K562 (cell line): ENCODE measurements at regions not wholly inside any gene's neighbourhood (a gene's known extent, or its start where the extent isn't known, plus 50 kb on each side); places are given as distances from the start of the nearest gene placed in this dataset.

Experiments
- ATAC-seq: fragments of 200-7000 bp; cut with Tn5 transposase; 3 replicates; pipeline ENCODE4 v1.9.1; 2020; ENCODE audit warnings: moderate library complexity
- BruUV-seq: library from RNA; stranded (reverse); fragments of 400-500 nt; replicated peaks from 2 replicates; lab custom pipeline; 2021; lab: Mats Ljungman, UMichigan
- CTCF ChIA-PET: fragments of 300-600 bp; formaldehyde crosslinking; extraction: SDS; loops from one replicate; lab custom pipeline; 2021; ENCODE audit warnings: low intra/inter-chr PET ratio; lab: Yijun Ruan, JAX
- POLR2A ChIA-PET: fragments of 300-600, 350-650 bp; sonication (Branson Sonifier 250); formaldehyde crosslinking; extraction: SDS; loops from one replicate; lab custom pipeline; 2021; ENCODE audit warnings: antibody characterized with exemption, inconsistent platforms; lab: Yijun Ruan, JAX
- DNase-seq, 4 experiments: peaks; one replicate each; pipeline versions ENCODE4 v3.0.0 to v3.0.0-alpha.2; 2011 to 2018; ENCODE audit warnings: low spot score in 3 of 4, mixed read lengths in 3 of 4; ENCODE audit errors: extremely low read depth in 1 of 4
- FAIRE-seq: peaks from 2 replicates; lab custom pipeline; 2011; peaks lifted over from hg19 to GRCh38; lab: Jason Lieb, UNC
- H2AFZ ChIP-seq: 2 replicates; pipeline ENCODE4 v1.6.0; 2011; ENCODE audit warnings: low read depth, low read length, control low read depth, inconsistent platforms
- H3K27ac ChIP-seq: fragments of 200-600 bp; 3 replicates; pipeline ENCODE4 v1.8.0; 2011; ENCODE audit warnings: low read depth, mild to moderate bottlenecking, control low read depth, inconsistent platforms, low read length, moderate library complexity, mixed read lengths; ENCODE audit errors: extremely low read depth
- H3K27me3 ChIP-seq, 2 experiments: fragments of 300-600 bp in 1 of 2; 2 replicates in 1 of 2; 3 replicates in 1 of 2; pipeline versions ENCODE4 v1.6.0 to v1.8.0; 2011; ENCODE audit warnings: inconsistent platforms in 2 of 2, low read length in 2 of 2, mild to moderate bottlenecking in 1 of 2, mixed read lengths in 1 of 2, moderate library complexity in 1 of 2; ENCODE audit not compliant: control insufficient read depth in 2 of 2, insufficient read depth in 2 of 2
- H3K36me3 ChIP-seq: fragments of 300-600 bp; 3 replicates; pipeline ENCODE4 v1.8.0; 2011; ENCODE audit warnings: mild to moderate bottlenecking, low read length, inconsistent platforms; ENCODE audit not compliant: control insufficient read depth, insufficient read depth
- H3K4me1 ChIP-seq, 2 experiments: fragments of 200-600 bp in 1 of 2; replicated peaks in 1 of 2; 2 replicates in 1 of 2; 3 replicates in 1 of 2; pipeline versions ENCODE4 v1.5.1 to v1.8.0; 2011; ENCODE audit warnings: inconsistent platforms in 2 of 2, low read length in 2 of 2, mild to moderate bottlenecking in 1 of 2, mixed read lengths in 1 of 2, moderate library complexity in 1 of 2; ENCODE audit not compliant: control insufficient read depth in 2 of 2, insufficient read depth in 2 of 2
- H3K4me2 ChIP-seq: 2 replicates; pipeline ENCODE4 v1.6.1; 2011; ENCODE audit warnings: low read length, control low read depth, inconsistent platforms, mixed read lengths; ENCODE audit not compliant: insufficient read depth
- H3K4me3 ChIP-seq: fragments of 200-600 bp; sonication (generic), shearing (Covaris generic); 2 replicates; pipeline ENCODE4 v1.5.1; 2016; ENCODE audit warnings: control low read depth, inconsistent platforms
- H3K79me2 ChIP-seq: fragments of 200-600 bp; 3 replicates; pipeline ENCODE4 v1.8.0; 2011; ENCODE audit warnings: low read length, inconsistent platforms; ENCODE audit not compliant: control insufficient read depth, insufficient read depth
- H3K9ac ChIP-seq, 2 experiments: 2 replicates each; pipeline versions ENCODE4 v1.6.0 to v1.6.1; 2011; ENCODE audit warnings: low read depth in 2 of 2, low read length in 2 of 2, control low read depth in 1 of 2, inconsistent platforms in 1 of 2, mild to moderate bottlenecking in 1 of 2, mixed read lengths in 1 of 2; ENCODE audit not compliant: insufficient read depth in 1 of 2
- H3K9me1 ChIP-seq: one replicate; pipeline ENCODE4 v1.6.0; 2011; ENCODE audit warnings: inconsistent platforms, mild to moderate bottlenecking, low read length, moderate library complexity; ENCODE audit not compliant: control insufficient read depth, insufficient read depth
- H3K9me3 ChIP-seq: replicated peaks from 2 replicates; pipeline ENCODE4 v1.5.1; 2011; ENCODE audit warnings: low read depth, low read length, inconsistent platforms; ENCODE audit not compliant: control insufficient read depth, insufficient read depth
- H4K20me1 ChIP-seq: replicated peaks from 2 replicates; pipeline ENCODE4 v1.6.1; 2011; ENCODE audit warnings: low read length, inconsistent platforms, mixed read lengths; ENCODE audit not compliant: control insufficient read depth, insufficient read depth
- DDX20 ChIP-seq: fragments of 450-650 bp; IDR thresholded peaks from 2 replicates; pipeline ENCODE4 v1.6.1; 2016; ENCODE audit warnings: missing genetic modification characterization, low read depth, mild to moderate bottlenecking, missing compliant biosample characterization, moderate library complexity
- GATA2 ChIP-seq: sonication (generic); formaldehyde crosslinking; IDR thresholded peaks from 2 replicates; pipeline ENCODE4 v1.4.0; 2020; ENCODE audit warnings: mild to moderate bottlenecking, missing genetic modification reagents
- GTF2F1 ChIP-seq: IDR thresholded peaks from 2 replicates; pipeline ENCODE4 v1.6.1; 2011; ENCODE audit warnings: low read depth, low read length, improper control_type of control experiment
- HNRNPH1 ChIP-seq: fragments of 200-400 bp; formaldehyde crosslinking; optimal IDR thresholded peaks from 2 replicates; pipeline ENCODE3; 2017; ENCODE audit warnings: low read depth, mild to moderate bottlenecking, low read length, moderate library complexity
- IRF2 ChIP-seq: sonication (generic); formaldehyde crosslinking; IDR thresholded peaks from 2 replicates; pipeline ENCODE4 v1.8.1; 2022; ENCODE audit warnings: mild to moderate bottlenecking, missing genetic modification reagents
- KLF1 ChIP-seq: fragments of 450-650 bp; IDR thresholded peaks from 2 replicates; pipeline ENCODE4 v1.6.1; 2016; ENCODE audit warnings: missing genetic modification characterization, missing compliant biosample characterization
- NELFE ChIP-seq: IDR thresholded peaks from 2 replicates; pipeline ENCODE4 v1.6.1; 2011; ENCODE audit warnings: mild to moderate bottlenecking; ENCODE audit not compliant: insufficient read depth, insufficient read length
- SMAD3 ChIP-seq: fragments of 450-650 bp; formaldehyde crosslinking; conservative IDR thresholded peaks from 2 replicates; pipeline ENCODE4 v1.4.0; 2020; ENCODE audit warnings: mild to moderate bottlenecking
- SP2 ChIP-seq: IDR thresholded peaks from 2 replicates; pipeline ENCODE4 v1.6.1; 2011; ENCODE audit warnings: mild to moderate bottlenecking, low read depth, low read length, moderate library complexity; ENCODE audit not compliant: poor library complexity, severe bottlenecking; ENCODE audit errors: extremely low read depth
- USF1 ChIP-seq: sonication (generic); formaldehyde crosslinking; IDR thresholded peaks from 2 replicates; pipeline ENCODE4 v1.9.0; 2022; ENCODE audit warnings: mild to moderate bottlenecking, missing genetic modification reagents
- XRCC5 ChIP-seq: fragments of 200-400 bp; formaldehyde crosslinking; IDR thresholded peaks from 2 replicates; pipeline ENCODE4 v1.6.1; 2017; ENCODE audit warnings: low read depth, mild to moderate bottlenecking, low read length
- ZNF398 ChIP-seq: fragments of 250-450 bp; sonication (Bioruptor Pico); IDR thresholded peaks from 2 replicates; pipeline ENCODE4 v1.8.0; 2021; ENCODE audit warnings: moderate library complexity, mild to moderate bottlenecking, inconsistent platforms
- WGBS: fragments of 100-300 bp; shearing (Covaris generic); methylation state at CpG from one replicate; pipeline ENCODE4 v1.1.6; 2016; ENCODE audit warnings: low coverage, mixed read lengths; ENCODE audit not compliant: insufficient coverage; ENCODE audit errors: missing lambda C conversion rate; 5-methylcytosine and 5-hydroxymethylcytosine counted together
- in situ Hi-C: fragments of 300-500 bp; cut with MboI; formaldehyde crosslinking; loops from 4 replicates; pipeline ENCODE4 v1.15.0; 2018; ENCODE audit warnings: inconsistent platforms, mixed read lengths
- intact Hi-C: fragments of 100-400 bp; cut with micrococcal nuclease; formaldehyde crosslinking; loops from 2 replicates; pipeline ENCODE4 v1.14.2; 2022
- TF ChIP-seq, protein P1 (sequence below): sonication (generic); formaldehyde crosslinking; IDR thresholded peaks from 2 replicates; pipeline ENCODE4 v1.8.0; 2022; ENCODE audit warnings: mild to moderate bottlenecking, missing genetic modification reagents

- TF ChIP-seq IRF2 (no peak), HNRNPH1 (no peak)
- Histone ChIP-seq H3K4me2 (no peak overlapping the region), H3K4me1 (no peaks in the 10 kb centered on the region), H3K27ac (no peak overlapping the region), H3K79me2 (no peaks in the 10 kb centered on the region), H3K4me3 (no peak overlapping the region), H3K9me3 (no peaks in the 10 kb centered on the region), H3K27me3 (peaks cover 17 to 56% of the 10 kb centered on the region in 2 experiments; a peak in 4 of 5 replicates), H3K9me1 (peaks cover 3% of the 10 kb centered on the region), H3K36me3 (no peaks in the 10 kb centered on the region), H3K9ac (no peak overlapping the region), H2AFZ (no peak overlapping the region), H4K20me1 (peaks cover 5% of the 10 kb centered on the region; the same call in 1 of the 2 replicates)
- in situ Hi-C loops, result no loop called here
- no TSS peak for BruUV-seq
- WGBS, result 2% methylated on average over 5 of the region's 5 CpGs
- no peak for FAIRE-seq
- intact Hi-C loops, result no loop called here
- POLR2A ChIA-PET, result no interaction called here
- DNase-seq, result no peak
- CTCF ChIA-PET, result interaction anchor here (0.6 kb wide), 1 partner anchor 283 kb away, joined by 3 read pairs; no protein-coding TSS in a partner anchor
- ATAC-seq, result no peak
These were observed 195.5 kb downstream of the PHETA1 start for GRCh38 chr12:111173391-111173790.

DNA sequence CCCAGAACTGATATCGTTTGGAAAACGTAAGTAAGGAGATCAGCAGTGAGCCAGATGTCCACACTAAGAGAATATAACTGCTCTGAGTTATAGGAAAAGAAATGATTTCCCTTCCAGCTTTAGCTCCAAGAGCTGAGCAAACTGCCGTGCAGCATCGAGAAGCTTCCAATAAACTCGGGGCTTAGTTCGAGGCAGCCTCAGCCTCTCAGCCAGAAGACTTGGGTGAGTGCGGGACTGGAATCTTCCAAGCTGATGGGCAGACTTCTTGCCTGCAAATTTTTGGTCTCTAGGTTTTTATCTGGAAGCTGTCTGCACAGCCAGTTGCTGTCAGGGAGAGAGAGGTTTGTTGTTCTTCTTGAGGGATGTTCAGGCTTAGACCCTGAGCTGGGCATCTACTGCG lies 196.1 kb downstream of the PHETA1 start:
- no peaks in the 10 kb centered on the region for H3K4me1 ChIP-seq
- no peak overlapping the region for H3K4me3 ChIP-seq
- no peak overlapping the region for H3K27ac ChIP-seq
- no peak for FAIRE-seq
- WGBS, result 3% methylated on average over 8 of the region's 8 CpGs
- peaks cover 11% of the 10 kb centered on the region; the same call in 1 of the 2 replicates for H4K20me1 ChIP-seq
- CTCF ChIA-PET, result interaction anchor here (0.6 kb wide), 1 partner anchor 282 kb away, joined by 3 read pairs; no protein-coding TSS in a partner anchor
- in situ Hi-C loops (no loop called here), intact Hi-C loops (no loop called here)
- H3K79me2 ChIP-seq, result no peaks in the 10 kb centered on the region
- H3K4me2 ChIP-seq, result no peak overlapping the region
- no TSS peak for BruUV-seq
- no peak overlapping the region for H3K9ac ChIP-seq
- H3K36me3 ChIP-seq, result no peaks in the 10 kb centered on the region
- peaks cover 3% of the 10 kb centered on the region for H3K9me1 ChIP-seq
- H3K27me3 ChIP-seq, result peaks cover 21 to 62% of the 10 kb centered on the region in 2 experiments; a peak in 4 of 5 replicates
- DNase-seq, result no peak
- H3K9me3 ChIP-seq, result no peaks in the 10 kb centered on the region
- ATAC-seq, result no peak
- H2AFZ ChIP-seq, result no peak overlapping the region
- POLR2A ChIA-PET, result interaction anchor here (0.5 kb wide), 1 partner anchor 148 kb away, joined by 3 read pairs; no protein-coding TSS in a partner anchor
- no peak for TF ChIP-seq XRCC5
- no peak for TF ChIP-seq SMAD3 (CRISPR knock-in tag)
- no peak for TF ChIP-seq ZNF398 (CRISPR knock-in tag)
- TF ChIP-seq DDX20, result no peak
- no peak for TF ChIP-seq SP2
- no peak for TF ChIP-seq GATA2 (CRISPR knock-in tag)
- no peak for TF ChIP-seq USF1
- TF ChIP-seq KLF1 (tag), result no peak
- TF ChIP-seq GTF2F1, result no peak
- no peak for TF ChIP-seq NELFE
- TF ChIP-seq, protein P1, sequence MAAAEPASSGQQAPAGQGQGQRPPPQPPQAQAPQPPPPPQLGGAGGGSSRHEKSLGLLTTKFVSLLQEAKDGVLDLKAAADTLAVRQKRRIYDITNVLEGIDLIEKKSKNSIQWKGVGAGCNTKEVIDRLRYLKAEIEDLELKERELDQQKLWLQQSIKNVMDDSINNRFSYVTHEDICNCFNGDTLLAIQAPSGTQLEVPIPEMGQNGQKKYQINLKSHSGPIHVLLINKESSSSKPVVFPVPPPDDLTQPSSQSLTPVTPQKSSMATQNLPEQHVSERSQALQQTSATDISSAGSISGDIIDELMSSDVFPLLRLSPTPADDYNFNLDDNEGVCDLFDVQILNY (CRISPR knock-in tag), result no peak
